ENCODE measurements at regions not wholly inside any gene's neighbourhood (a gene's known extent, or its start where the extent isn't known, plus 50 kb on each side); places are given as distances from the start of the nearest gene placed in this dataset.

- TF ChIP-seq EZH2 (IDR thresholded peaks at IDR 0.05; ENCODE audit: borderline replicate concordance, low read length), result no peak
- no peak for TF ChIP-seq CTCF (IDR thresholded peaks at IDR 0.05; ENCODE audit: low read length)
These were observed 1722.7 kb downstream of the TP53TG3F start for GRCh38 chr16:35182043-35182677.

All from OCI-LY1 (cell line).